Peyer's patch (tissue), 4 donors: ENCODE measurements at regions not wholly inside any gene's neighbourhood (a gene's known extent, or its start where the extent isn't known, plus 50 kb on each side); places are given as distances from the start of the nearest gene placed in this dataset.

Source experiments
- POLR2A ChIP-seq, 2 donors: fragments of 450-650 bp; IDR thresholded peaks; one replicate each; pipeline ENCODE4 v1.5.1; 2017; ENCODE audit warnings: antibody characterized with exemption in 2 of 2, mild to moderate bottlenecking in 2 of 2, moderate library complexity in 2 of 2
- TF ChIP-seq, protein P1 (sequence below), 6 experiments: fragments of 450-650 bp in 4 of 6; fragments of 200-600 bp in 2 of 6; sonication (generic) in 1 of 6; IDR thresholded peaks; one replicate each; pipeline ENCODE4 v1.5.1; 2017 to 2019; ENCODE audit warnings: antibody characterized with exemption in 6 of 6, mild to moderate bottlenecking in 3 of 6, moderate library complexity in 1 of 6

DNA sequence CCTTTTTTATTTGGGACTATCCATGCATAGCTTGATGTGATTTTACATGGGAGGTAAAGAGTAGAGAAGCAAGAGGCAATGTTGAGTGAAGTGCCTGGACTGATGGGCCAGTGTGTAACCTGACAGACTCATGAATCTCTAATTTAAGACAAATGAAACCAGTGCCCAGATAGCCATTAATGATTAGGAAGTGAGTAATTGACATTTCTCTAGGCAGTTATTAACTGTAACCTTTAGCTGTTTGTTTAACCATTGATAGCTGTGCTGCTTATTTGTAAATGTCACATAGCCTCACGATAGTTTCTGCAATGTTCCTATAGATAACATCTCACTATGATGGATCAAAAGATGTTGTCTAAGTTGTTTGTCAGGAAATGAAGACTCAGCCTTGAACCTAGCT, 1047.5 kb upstream of the SPRY2 start:
- TF ChIP-seq, protein P1, sequence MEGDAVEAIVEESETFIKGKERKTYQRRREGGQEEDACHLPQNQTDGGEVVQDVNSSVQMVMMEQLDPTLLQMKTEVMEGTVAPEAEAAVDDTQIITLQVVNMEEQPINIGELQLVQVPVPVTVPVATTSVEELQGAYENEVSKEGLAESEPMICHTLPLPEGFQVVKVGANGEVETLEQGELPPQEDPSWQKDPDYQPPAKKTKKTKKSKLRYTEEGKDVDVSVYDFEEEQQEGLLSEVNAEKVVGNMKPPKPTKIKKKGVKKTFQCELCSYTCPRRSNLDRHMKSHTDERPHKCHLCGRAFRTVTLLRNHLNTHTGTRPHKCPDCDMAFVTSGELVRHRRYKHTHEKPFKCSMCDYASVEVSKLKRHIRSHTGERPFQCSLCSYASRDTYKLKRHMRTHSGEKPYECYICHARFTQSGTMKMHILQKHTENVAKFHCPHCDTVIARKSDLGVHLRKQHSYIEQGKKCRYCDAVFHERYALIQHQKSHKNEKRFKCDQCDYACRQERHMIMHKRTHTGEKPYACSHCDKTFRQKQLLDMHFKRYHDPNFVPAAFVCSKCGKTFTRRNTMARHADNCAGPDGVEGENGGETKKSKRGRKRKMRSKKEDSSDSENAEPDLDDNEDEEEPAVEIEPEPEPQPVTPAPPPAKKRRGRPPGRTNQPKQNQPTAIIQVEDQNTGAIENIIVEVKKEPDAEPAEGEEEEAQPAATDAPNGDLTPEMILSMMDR (IDR thresholded peaks at IDR 0.05), result no peak
- no peak for TF ChIP-seq POLR2A (IDR thresholded peaks at IDR 0.05)
